Esophagus muscularis mucosa (tissue), 3 donors: ENCODE measurements at regions not wholly inside any gene's neighbourhood (a gene's known extent, or its start where the extent isn't known, plus 50 kb on each side); places are given as distances from the start of the nearest gene placed in this dataset.

ENCODE experiments used
- POLR2A ChIP-seq: fragments of 450-650 bp; IDR thresholded peaks from one replicate; pipeline ENCODE4 v1.6.1; 2017; ENCODE audit warnings: antibody characterized with exemption, moderate library complexity, mild to moderate bottlenecking, low read depth
- TF ChIP-seq, protein P1 (sequence below), 3 experiments: fragments of 200-600 bp in 2 of 3; fragments of 450-650 bp in 1 of 3; sonication (generic) in 2 of 3; IDR thresholded peaks; one replicate each; pipeline ENCODE4 v1.5.1; 2017 to 2019; ENCODE audit warnings: antibody characterized with exemption in 3 of 3, mild to moderate bottlenecking in 2 of 3, moderate library complexity in 1 of 3

DNA sequence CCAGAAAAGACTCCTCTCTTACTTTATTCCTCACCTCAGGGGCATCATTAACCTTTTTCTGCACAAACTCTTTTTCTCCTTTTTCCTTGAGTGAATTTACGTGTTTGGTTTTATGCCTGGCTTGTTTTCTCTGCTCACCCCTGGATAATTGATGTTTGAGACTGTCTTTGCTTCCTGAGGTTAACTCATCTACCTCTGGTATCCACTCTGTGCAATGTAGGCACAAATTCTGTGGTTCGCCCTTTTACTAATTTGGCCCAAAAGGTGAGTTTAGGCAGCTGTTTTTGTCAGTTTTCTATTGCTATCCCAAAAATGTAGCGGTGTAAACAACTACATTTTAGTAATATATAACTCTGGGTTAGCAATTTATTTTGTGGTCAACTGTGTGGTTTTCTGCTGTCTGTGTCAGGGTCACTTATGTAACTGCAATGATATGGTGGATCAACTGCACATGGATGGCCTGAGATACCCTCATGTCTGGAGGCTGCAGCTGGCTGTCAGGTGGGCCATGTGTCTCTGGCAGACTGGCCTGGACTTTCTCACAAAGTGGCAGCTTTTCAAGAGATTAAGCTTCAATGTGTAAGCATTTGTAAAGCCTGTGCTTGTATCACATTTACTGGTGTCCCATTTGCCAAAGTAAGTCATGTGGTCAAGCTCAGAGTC lies 329.7 kb downstream of the FSIP2 start:
- no peak for TF ChIP-seq POLR2A
- TF ChIP-seq, protein P1, sequence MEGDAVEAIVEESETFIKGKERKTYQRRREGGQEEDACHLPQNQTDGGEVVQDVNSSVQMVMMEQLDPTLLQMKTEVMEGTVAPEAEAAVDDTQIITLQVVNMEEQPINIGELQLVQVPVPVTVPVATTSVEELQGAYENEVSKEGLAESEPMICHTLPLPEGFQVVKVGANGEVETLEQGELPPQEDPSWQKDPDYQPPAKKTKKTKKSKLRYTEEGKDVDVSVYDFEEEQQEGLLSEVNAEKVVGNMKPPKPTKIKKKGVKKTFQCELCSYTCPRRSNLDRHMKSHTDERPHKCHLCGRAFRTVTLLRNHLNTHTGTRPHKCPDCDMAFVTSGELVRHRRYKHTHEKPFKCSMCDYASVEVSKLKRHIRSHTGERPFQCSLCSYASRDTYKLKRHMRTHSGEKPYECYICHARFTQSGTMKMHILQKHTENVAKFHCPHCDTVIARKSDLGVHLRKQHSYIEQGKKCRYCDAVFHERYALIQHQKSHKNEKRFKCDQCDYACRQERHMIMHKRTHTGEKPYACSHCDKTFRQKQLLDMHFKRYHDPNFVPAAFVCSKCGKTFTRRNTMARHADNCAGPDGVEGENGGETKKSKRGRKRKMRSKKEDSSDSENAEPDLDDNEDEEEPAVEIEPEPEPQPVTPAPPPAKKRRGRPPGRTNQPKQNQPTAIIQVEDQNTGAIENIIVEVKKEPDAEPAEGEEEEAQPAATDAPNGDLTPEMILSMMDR (IDR thresholded peaks at IDR 0.05) = no peak
